Activated CD4-positive, CD25-positive, alpha-beta regulatory T cell (primary cell): ENCODE measurements at regions not wholly inside any gene's neighbourhood (a gene's known extent, or its start where the extent isn't known, plus 50 kb on each side); places are given as distances from the start of the nearest gene placed in this dataset.
"Not testable (repeated sequence)": the region's sequence is repeated elsewhere in the genome, so short reads cannot be mapped to it uniquely, and the experiment has no call there.

Experiments used
- DNase-seq, 4 experiments: peaks; one replicate each; lab custom pipeline; 2025; lab: John Stamatoyannopoulos, UW

DNA sequence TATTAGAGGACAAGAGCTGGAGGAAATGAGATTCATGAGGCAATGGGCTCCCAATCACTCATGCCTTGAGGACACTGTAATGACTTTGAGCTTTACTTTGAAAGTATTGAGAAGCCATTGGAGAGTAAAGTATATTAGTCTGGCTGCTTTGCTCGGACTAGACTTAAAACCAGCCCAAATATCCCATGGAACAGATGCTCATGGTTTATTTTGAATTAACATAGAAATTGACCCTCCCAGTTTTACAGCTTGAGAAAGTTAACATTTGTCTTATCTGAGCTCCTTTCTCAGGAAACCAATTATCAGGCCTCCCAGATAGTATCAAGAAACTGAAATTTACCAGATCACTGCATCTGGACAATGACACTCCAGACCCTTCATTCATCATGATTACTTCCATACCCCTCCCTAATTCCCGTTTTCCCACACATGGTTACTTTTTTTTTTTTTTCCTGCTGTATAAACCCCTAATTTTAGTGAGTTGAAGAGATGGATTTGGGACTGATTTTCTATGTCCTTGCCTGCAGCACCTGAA is 270.8 kb upstream of the SMIM30 start:
- no peak for DNase-seq

GRCh38 chr7:113383638-113384037 is 265.3 kb upstream of the SMIM30 start:
- no peak for DNase-seq

DNA sequence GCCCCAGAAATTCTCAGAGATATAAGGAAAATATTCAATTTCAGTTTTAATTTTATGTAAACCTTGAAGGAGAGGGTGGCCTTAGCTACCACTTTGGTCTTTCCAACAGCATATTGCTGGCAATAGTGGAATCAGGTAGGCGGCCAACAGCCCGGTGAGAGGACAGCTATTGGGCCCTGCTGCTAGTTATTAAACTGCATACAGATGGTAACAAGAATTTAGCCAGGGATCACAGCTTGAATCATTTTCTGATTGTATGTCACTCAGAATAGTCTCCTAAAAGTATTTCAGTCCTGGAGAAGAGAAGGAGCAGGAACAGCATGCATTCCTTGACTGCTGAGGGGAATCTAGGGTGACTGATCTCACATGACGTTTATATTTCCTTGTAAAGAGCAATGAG is 261.4 kb upstream of the SMIM30 start:
- no peak for DNase-seq

- no peak for DNase-seq
These were observed 256.6 kb upstream of the SMIM30 start for GRCh38 chr7:113374955-113375354.

DNA sequence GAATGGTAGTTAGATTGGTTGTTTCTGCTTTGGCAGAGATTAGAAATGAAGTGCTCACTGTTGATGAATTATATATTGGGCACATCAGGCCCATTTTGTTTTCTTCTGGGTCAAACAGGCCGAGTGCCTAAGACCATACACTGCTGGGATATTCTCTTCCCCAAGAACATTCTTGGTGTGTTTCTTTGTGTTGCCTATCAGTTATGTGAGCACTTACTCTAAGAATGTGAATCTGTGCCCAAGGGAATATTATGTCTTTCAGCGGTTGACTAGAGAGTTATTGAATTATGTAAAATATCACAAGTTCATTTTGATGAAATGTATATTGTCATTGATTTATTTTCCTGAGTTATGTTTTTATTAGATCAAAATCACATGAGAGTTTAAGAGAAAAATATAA is 255.5 kb upstream of the SMIM30 start:
- no peak for DNase-seq

DNA sequence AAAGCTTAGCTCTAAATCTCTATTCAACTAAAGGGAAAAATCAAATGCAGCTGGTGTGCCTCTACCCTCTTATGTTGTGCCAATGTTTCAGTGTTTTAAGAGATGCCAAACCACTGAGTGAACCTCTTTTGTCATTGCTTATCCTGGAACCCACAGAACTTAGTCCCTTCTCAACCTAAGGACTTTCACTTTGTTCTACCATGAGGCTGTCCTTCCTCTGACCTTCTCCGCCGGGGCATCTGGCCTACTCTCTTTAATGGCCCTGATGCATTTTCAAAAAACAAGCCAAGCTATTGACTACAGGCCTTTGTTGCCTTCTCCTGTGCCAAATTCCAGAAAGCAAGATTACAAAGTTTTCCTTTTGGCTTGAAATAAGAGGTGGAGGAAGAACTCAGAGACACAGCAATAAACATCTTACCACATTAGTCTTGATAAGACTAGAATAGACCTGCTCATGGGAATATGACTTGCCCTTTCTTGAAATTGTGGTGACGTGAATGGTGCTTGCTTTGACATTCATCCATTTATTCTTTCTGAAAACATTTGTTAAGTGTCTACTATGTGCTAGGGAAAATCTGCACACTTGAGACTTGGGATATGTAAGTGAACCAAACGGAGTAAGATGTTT is 253.2 kb upstream of the SMIM30 start:
- no peak for DNase-seq

DNA sequence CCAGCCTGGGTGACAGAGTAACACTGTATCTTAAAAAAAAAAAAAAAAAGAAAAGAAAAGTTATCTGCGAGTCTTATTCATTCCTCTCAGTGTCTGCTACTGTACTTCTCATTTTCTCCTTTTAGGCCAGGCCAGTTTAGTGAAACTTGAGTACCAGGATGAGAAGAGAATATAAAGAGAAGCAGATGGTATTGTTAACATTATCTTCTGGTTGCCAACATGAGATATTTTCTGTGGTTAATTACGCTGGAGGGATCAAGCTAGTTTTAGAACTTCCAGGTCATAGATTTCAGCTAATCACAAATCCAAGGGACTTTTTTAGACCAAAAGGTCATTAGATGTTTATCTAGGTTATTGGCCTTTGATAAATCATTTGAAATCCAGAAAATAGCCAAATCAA is 252.6 kb upstream of the SMIM30 start:
- no peak for DNase-seq

GRCh38 chr7:113368256-113368655 is 249.9 kb upstream of the SMIM30 start:
- DNase-seq, result no peak

- DNase-seq, result no peak
These were observed 248.8 kb upstream of the SMIM30 start for GRCh38 chr7:113367041-113367586.

GRCh38 chr7:113366122-113366521 is 247.8 kb upstream of the SMIM30 start:
- no peak for DNase-seq

DNA sequence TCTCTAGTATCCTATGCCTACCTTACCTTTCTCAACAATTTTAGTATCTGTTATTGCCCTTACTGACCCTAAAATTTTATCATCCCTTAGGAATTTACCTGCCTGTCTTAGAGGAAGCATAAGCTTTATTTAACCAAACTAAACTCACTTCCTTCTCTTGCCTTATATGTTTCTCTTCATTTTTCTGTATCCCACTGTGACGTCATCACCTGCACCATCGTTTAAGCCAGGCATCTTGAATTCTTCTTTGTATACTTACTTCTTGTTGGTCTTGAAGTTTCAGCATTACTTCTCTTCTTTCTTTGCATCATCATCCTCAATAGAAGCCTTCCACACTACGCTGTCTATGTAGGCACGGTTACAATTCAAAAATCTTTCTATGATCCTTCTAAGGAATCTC is 231.0 kb upstream of the SMIM30 start:
- DNase-seq, result no peak

DNA sequence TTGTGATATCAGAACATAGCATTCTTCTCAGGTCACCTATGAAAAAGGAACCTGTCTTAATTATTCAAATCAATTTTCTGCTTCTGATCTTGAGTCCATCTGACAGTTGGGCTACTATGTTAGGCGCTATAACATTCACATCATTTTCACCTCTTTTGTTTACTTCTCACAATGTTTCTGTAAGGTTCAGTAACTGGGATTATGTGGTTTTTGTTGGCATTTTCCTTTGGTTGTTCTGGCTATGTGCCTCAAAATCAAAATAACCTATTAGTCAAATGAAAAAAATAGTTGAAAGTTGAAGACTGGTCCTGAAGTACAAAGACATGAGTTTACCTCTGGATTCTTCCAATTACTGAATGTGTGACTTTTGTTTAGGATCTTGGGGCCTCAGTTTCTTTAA is 221.3 kb upstream of the SMIM30 start:
- no peak for DNase-seq

DNA sequence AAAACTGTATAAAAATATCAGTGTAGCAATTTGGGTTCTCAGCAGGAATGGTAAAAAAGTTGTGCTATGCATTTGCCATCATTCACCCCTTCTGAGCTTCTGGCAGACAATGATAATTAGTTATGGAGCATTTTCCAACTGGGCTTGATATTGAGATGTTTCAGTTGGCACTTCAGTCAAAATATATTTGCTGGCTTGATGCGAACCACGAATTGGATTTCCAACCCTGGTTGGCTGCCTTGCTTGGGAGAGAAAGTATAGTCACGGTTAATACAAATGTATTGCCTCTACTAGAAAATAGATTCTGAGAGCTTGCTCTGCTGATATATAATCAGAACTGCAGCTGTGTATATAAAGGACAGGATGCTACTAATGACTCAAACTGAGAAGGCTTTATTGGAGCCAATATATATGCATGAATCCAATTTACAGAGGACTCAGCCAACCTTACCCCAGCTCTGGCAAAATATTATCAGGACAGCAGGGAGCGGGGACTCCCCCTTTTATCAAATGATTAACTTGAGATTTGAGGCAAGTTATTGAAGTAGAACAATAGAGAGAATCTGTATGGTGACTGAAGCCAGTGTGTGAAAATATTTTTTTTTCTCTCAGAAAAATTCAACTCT is 219.8 kb upstream of the SMIM30 start:
- DNase-seq, result no peak

- DNase-seq, result not testable (repeated sequence)
These were observed 218.5 kb upstream of the SMIM30 start for GRCh38 chr7:113336838-113337237.

DNA sequence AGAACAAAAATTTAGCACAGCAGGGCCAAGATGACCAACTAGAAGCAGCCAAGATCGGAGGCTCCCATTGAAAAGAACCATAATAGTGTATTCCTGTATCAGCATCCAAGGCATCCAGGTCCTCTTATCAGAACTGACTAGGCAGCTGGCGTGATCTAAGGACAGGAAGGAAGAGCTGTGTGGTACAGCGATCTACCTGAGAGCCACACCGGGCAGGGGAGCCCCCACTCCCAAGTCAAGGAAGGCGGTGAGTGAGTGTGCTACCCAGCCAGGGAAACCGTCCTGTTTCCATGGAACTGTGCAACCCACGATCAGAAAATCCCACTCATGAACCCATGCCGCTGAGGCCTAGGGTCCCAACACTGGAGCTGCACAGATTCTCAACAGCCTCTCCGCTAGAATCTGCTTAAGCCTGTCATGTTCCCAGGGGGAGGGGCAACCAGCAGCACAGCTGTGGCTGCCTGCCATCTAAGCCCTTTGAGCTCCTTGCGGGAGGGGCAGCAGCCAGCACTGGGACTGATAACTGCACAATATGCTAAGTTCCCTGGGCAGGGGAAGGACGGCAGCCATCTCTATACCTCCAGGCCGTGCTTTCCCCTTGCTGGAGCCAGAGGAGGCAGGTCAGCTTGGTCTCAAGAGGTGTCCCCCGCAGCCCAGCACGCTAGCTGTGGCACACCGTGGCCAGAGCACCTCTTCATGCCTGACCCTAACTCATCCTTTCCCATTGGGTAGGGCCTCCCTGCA is 213.0 kb upstream of the SMIM30 start:
- DNase-seq, result no peak

DNA sequence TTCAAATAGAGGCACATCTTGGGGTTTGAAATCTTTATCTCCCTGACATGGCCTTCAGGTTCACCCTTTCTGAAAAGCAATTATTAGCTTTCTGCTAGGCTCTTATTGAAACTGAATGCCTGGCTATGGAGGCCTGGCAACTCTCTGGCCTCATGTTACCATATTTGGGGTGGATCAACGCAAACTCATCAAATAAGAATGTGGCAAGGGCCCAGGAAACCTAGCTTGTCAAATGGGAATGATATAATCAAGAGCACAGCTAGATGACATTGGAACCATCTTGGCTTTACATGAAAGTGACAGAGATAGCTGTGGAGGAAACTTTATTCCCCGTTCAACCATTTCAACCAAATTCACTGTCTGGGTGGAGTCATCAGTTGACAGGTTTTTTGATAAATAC is 202.8 kb upstream of the SMIM30 start:
- DNase-seq, result no peak

GRCh38 chr7:113320419-113320818 is 202.1 kb upstream of the SMIM30 start:
- DNase-seq, result no peak

DNA sequence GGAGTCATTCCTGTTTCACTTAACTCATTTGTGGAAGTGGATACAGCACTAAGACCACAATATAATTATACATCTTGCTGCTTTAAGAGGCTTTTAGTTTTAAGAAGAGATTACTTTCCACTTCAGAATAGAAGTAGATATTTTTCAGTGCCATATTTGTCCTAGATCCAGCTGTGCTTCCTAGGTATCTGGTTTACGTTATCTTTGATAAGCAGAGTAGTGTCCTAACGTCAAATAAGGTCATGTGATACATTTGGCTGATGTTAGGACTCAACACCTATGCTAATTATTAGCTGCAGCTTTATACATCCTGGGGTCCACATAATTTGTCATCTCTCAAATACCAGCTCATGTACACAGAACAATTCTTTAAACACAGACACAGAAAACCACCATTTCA is 196.2 kb upstream of the SMIM30 start:
- DNase-seq, result no peak

- no peak for DNase-seq
These were observed 190.0 kb upstream of the SMIM30 start for GRCh38 chr7:113308399-113308798.

DNA sequence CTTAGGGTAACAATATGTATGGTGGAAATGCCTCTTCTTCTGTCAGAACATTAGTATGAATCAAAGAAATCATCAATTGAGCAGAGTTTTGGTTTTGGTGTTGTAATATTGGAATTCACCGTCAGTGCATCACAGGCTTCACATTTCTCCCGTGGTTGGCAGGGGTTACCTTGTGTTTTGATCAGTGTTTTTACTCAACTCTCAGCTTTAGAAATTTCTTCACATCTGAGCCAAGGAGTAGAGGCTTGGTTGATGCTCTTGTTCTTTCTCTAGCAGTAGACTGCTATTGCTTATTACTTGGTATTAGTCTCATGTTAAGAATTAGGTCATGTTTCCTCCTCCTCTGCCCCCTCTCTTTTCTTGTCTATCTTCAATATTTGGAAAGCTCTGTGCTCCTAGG is 188.8 kb upstream of the SMIM30 start:
- DNase-seq, result no peak

DNA sequence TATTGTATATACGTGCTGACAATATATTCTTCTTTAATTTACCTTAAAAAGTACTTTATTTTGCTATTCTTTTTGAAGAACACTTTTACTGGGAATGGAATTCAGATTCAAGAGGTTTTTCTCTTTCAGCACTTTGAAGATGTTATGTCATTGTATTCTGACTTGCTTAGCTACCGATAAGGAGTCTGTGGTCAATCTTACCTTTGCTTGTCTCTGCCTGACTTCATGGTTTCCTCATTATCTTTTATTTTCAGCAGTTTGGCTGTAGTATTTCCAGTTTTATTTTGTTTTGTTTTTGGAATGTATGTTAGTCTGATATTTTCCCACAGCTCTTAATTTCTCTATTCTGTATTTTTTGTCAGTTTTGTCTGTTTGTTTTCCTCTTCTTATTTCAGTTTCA is 187.9 kb upstream of the SMIM30 start:
- DNase-seq, result no peak

DNA sequence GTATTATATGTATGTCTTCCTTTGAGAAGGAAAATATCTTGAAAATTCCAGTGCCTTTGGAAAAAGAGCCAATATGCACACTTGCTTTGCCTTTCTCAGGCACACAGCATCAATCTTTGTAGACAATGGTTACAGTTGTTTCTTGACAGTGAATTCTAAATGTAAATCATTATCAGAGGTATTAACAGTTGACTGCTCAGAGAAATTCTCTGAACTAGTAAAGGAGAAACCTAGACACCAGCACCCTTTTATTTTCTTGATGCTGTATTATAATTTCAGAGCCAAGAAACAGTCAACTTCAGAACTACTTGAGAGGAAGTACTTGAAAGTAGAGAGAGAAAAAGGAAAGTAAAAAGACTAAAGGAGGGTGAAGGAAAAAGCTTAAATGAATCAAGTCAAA is 185.8 kb upstream of the SMIM30 start:
- DNase-seq, result no peak

DNA sequence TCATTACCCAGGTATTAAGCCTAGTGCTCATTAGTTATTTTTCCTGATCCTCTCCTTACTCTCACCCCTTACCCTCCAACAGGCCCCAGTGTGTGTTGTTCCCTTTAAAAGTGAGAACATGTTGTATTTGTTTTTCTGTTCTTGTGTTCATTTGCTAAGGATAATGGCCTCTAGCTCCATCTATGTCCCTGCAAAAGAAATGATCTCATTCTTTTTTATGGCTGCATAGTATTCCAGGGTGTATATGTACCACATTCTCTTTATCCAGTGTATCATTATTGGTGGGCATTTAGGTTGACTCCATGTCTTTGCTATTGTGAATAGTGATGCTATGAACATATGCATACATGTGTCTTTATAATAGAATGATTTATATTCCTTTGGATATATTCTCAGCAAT is 185.0 kb upstream of the SMIM30 start:
- DNase-seq, result not testable (repeated sequence)
